LNCaP clone FGC (cell line): ENCODE measurements at regions not wholly inside any gene's neighbourhood (a gene's known extent, or its start where the extent isn't known, plus 50 kb on each side); places are given as distances from the start of the nearest gene placed in this dataset.
"Not testable (repeated sequence)": the region's sequence is repeated elsewhere in the genome, so short reads cannot be mapped to it uniquely, and the experiment has no call there.

ENCODE experiments used
- DNase-seq: peaks from one replicate; pipeline ENCODE4 v3.0.0-alpha.2; 2011; ENCODE audit warnings: low read depth
- H3K4me3 ChIP-seq: 2 replicates; pipeline ENCODE4 v1.5.1; 2011; ENCODE audit warnings: mild to moderate bottlenecking, low read depth, low read length, control low read depth
- TF ChIP-seq, protein P1 (sequence below): IDR thresholded peaks from 2 replicates; pipeline ENCODE4 v1.5.1; 2012; ENCODE audit warnings: mild to moderate bottlenecking; ENCODE audit not compliant: control insufficient read depth, insufficient read depth; ENCODE audit errors: extremely low read depth

DNA sequence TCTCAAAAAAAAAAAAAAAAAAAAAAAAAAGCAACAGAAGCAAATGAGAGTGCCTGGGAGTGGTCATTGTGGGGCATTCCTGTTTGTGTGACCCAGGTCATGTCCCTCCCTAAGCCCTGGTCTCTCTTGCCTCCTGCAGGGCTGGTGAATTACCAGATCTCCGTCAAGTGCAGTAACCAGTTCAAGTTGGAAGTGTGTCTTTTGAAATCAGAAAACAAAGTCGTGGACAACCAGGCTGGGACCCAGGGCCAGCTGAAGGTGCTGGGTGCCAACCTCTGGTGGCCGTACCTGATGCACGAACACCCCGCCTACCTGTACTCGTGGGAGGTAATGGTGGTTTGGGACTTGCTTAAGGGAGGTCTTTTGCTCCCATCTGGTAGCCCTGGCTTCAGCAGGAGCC is 1362.0 kb downstream of the CDH12 start:
- DNase-seq, H3K4me3 ChIP-seq: not testable (repeated sequence)

DNA sequence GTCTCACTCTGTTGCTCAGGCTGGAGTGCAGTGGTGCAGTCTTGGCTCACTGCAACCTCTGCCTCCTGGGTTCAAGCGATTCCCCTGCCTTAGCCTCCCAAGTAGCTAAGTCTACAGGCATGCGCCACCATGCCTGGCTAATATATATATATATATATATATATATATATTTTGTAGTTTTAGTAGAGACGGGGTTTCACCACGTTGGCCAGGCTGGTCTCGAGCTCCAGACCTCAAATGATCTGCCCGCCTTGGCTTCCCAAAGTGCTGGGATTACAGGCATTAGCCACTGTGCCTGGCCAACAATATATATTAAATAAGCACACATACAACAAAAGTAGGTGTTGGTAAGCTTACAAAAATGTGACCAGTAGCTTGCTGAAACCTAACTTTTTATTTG is 1364.3 kb downstream of the CDH12 start:
- H3K4me3 ChIP-seq: not testable (repeated sequence)

DNA sequence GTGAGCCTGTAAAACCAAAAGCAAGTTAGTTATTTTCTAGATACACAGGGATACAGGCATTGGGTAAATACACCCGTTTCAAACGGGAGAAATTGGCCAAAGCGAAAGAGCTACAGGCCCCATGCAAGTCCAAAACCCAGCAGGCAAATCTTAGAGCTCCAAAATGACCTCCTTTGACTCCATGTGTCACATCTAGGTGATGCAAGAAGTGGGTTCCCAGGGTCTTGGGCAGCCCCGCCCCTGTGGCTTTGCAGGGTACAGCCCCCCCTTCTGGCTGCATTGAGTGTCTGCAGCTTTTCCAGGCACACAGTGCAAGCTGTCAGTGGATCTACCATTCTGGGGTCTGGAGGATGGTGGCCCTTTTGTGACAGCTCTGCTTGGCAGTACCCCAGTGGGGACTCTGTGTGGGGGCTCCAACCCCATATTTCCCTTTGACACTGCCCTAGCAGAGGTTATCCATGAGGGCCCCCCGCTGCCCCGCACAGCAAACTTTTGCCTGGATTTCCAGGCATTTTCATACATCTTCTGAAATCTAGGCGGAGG is 1367.6 kb downstream of the CDH12 start:
- TF ChIP-seq, protein P1, sequence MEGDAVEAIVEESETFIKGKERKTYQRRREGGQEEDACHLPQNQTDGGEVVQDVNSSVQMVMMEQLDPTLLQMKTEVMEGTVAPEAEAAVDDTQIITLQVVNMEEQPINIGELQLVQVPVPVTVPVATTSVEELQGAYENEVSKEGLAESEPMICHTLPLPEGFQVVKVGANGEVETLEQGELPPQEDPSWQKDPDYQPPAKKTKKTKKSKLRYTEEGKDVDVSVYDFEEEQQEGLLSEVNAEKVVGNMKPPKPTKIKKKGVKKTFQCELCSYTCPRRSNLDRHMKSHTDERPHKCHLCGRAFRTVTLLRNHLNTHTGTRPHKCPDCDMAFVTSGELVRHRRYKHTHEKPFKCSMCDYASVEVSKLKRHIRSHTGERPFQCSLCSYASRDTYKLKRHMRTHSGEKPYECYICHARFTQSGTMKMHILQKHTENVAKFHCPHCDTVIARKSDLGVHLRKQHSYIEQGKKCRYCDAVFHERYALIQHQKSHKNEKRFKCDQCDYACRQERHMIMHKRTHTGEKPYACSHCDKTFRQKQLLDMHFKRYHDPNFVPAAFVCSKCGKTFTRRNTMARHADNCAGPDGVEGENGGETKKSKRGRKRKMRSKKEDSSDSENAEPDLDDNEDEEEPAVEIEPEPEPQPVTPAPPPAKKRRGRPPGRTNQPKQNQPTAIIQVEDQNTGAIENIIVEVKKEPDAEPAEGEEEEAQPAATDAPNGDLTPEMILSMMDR: peak; percentile 40
- not testable (repeated sequence) for DNase-seq, H3K4me3 ChIP-seq

More for the DNA sequence above, 1364.3 kb downstream of the CDH12 start:
- not testable (repeated sequence) for DNase-seq

DNA sequence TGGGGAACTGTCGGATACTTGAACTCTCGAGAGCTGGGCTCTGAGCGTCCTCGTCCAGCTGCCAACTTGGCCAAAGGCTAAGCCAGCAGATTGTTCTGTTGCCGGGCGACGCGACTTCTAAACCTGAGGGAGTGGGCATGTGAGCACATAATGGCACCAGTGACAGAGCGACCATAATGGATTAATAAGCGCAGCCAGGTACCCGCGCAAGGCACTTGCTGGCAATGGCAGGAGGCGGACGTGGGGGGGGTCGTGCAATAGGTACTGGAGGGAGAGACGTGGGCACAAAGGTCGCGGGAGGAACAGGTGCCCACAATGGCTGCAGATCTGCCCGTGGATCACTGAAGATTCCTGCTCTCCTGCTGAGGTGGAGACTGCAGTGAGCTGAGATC is 1368.7 kb downstream of the CDH12 start:
- DNase-seq, H3K4me3 ChIP-seq: not testable (repeated sequence)

DNA sequence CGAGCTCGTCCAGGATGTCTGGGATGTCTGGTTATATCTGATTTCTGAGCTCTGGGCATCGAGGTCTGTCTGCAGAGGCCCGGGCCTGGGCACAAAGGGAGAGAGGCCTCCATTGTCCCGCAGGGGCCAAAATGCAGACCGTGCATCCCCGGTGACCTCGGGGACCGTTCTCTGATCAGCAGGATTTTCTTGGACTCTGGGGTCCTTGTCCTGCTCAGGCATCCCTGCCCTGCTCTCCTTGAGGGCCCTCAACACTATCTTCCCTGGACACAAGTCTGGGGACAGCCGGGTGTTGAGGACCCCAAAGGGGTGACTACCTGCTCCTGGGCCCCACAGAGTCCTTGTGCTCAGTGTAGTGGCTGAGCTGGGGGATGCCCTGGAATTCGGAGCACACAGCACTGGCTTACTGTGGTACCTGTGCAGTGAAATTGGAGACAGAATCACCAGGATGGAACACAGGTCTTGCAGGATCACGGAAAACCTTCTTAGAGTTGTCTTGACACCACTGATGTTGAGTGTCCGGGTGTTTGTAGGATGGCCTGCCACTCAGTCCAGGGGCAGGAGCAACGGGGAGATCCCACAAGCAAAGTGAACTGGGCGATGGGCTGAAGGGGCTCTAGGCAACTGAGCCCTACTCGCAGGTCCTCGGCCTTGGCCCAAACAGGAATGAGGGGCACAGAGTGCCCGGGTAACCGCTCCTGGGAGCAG is 1369.2 kb downstream of the CDH12 start:
- DNase-seq, H3K4me3 ChIP-seq: not testable (repeated sequence)

DNA sequence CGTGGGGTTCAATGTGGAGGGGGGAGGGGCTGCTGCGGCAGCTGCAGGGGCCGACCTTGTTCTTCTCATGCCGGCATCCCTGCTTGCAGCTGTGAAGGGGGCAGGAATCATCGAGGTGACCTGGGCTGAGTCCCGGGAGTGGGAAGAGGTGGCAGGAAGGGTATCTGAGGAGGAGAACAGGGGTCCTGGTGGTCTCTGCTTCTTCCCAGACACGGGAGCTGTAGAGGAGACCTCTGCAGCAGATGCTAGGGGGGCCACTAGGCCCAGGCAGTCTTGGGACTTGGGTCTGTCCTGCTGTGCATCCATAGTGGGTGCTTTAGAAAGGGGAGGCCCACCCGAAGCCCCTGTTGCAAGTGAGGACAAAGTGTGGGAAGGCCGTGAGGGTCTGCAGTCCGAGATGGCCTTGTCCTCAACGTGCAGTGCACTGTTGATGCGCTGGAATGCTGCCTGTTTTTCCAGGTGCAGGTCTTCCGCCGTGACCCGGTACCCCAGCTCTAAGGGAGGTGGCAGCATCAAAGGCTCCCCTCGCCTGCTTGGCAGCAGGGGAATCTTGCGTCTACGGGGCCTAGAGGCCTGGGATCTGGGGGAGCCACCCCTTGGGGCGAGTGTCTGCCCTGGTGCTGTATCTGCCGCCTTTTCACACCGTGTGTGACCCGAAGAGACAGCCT is 1370.0 kb downstream of the CDH12 start:
- not testable (repeated sequence) for H3K4me3 ChIP-seq, DNase-seq

DNA sequence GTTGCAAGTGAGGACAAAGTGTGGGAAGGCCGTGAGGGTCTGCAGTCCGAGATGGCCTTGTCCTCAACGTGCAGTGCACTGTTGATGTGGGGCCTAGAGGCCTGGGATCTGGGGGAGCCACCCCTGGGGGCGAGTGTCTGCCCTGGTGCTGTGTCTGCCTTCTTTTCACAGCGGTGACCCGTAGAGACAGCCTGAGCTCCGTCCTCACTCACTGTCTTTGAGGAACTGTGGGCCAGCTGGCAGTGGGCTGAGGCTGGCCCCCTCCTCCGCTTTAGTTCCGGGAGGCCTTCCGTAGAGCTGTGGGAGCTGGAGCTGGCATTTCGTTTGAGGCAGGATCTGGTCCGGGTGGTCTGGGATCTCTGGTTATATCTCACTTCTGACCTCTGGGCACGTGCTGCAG is 1370.6 kb downstream of the CDH12 start:
- H3K4me3 ChIP-seq, DNase-seq: not testable (repeated sequence)

DNA sequence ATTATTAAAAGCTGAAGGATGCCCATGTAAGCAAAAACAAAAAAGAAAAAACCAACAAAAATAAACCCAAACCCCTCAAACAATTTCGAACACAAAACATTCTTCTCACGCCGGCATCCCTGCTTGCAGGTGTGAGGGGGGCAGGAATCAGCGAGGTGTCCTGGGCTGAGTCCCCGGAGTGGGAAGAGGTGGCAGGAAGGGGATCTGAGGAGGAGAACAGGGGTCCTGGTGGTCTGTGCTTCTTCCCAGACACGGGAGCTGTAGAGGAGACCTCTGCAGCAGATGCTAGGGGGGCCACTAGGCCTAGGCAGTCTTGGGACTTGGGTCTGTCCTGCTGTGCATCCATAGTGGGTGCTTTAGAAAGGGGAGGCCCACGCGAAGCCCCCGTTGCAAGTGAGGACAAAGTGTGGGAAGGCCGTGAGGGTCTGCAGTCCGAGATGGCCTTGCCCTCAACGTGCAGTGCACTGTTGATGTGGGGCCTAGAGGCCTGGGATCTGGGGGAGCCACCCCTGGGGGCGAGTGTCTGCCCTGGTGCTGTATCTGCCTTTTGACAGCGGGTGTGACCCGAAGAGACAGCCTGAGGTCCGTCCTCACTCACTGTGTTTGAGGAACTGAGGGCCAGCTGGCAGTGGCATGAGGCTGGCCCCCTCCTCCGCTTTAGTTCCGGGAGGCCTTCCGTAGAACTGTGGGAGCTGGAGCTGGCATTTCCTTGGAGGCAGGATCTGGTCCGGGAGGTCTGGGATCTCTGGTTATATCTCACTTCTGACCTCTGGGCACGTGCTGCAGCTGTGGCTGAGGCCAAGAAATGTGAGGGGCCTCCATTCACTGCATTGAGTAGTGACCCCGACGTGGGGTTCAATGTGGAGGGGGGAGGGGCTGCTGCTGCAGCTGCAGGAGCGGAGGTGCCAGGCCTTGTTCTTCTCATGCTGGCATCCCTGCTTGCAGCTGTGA is 1371.5 kb downstream of the CDH12 start:
- not testable (repeated sequence) for DNase-seq, H3K4me3 ChIP-seq

DNA sequence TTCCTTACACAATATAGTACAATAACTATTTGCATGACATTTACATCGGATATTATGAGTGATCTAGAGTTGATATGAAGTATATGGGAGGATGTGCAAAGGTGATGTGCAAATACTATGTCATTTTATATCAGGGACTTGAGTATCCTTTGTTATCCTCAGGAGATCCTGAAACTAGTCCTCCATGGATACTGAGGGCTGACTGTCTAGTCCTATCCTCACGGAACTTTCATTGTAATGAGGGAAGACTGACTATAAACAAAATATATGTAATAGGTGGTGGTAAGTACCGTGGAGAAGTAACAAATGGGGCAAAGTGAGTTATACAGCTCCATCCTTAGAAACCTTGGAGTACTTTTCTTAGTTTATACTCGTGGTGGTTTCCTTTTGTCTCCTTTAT is 1373.1 kb downstream of the CDH12 start:
- not testable (repeated sequence) for DNase-seq, H3K4me3 ChIP-seq

DNA sequence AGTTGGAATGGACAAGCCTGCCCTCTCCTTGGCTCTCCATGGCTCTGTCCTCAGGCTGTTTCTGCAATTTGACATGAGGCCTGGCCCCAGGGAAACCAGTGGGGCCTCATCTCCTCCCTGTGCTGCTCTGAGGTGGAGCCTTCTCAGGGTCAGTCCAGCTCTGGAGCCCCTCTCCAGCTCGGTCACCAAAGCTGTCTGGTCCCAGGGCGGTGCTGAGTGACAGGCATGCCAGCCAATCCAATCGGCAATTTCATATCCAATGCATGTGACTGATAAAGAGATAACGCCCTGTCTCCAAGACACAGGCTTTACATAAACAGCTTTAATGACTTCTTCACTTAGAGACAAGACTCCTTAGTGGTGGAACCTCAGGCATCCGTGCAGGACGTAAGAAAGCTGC is 1379.2 kb downstream of the CDH12 start:
- not testable (repeated sequence) for H3K4me3 ChIP-seq

DNA sequence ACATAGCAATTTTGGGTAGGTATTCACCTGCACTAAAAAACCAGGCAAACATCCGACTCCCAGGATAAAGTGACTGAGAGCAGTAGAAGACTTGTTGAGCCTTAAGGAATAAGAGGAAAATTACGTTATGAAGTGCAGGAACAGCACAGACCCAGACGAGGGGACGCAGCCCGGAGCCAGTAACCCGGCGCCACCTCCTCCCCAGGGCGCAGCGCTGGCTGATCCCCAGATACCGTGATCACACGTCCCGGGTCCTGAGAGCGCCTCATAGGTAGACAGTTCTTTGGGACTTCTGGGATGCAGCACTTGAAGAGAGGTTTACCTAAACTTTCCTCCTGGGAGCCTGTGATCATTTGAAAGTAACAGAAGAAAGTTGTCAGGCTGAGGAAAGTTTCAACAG is 1379.7 kb downstream of the CDH12 start:
- not testable (repeated sequence) for DNase-seq, H3K4me3 ChIP-seq

More for the DNA sequence above, 1379.2 kb downstream of the CDH12 start:
- DNase-seq: not testable (repeated sequence)

DNA sequence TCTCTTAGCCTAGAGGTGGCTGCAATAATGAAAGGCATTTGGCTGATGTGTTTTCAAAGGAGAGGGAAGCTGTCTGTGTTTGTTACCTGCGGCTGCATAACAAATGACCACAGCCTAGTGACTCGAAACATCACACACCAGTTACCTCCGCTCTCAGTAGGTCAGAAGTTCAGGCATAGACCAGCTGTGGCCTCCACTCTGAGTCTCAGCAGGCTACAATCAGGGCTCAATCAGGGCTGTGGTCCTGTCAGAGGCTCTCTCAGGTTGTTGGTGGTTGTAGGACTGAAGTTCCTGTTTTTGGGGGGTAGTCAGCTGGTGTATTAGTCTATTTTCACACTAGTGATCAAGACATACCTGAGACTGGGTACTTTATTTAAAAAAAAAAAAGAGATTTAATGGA is 1381.5 kb downstream of the CDH12 start:
- DNase-seq, H3K4me3 ChIP-seq: not testable (repeated sequence)
